ENCODE measurements at regions not wholly inside any gene's neighbourhood (a gene's known extent, or its start where the extent isn't known, plus 50 kb on each side); places are given as distances from the start of the nearest gene placed in this dataset.

DNA sequence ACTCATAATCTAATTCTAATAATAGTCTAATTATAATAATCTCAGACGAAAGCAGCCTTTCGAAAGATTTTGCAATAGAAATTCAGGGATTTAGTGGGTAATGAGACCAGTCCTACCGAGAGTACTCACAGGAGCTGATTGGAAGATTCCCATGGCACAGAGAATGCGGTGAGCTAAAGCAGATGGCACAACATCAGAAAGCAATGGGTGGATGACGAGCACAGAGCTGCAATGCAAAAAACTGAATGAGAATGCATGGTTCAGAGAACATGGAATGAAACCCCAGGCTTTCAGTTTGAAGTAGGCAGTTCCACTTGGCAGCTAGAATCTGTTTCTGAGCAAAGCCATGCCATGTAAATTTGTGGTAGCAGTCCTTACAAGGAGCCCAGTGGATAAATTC is 78.2 kb upstream of the SPINK5 start:
- intact Hi-C loops (cut with DNase I): no loop called here
- 74 to 90% (median 89%) methylated on average over 5 of the region's 5 CpGs for WGBS, 4 donors

DNA sequence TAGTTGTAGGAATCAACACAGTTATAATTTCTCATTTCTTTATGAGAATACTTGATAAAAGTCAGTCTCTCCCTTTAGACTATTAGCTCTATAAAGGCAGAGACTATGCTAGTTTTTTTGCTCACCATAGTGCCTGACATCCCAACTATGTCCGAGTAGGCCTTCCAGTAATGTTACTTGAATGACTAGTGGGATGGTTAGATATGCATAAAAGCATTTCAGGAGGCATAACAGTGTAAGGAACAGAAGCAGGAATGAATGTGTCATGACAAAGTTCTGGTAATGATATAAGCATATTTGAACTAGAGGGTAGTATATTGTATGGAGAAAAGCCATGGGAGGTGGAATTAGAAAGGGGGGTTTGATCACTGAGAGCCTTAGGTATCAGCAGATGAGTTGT is 77.4 kb upstream of the C5orf46 start:
- intact Hi-C loops (cut with DNase I): no loop called here

More for the DNA sequence above, 78.2 kb upstream of the SPINK5 start:
- H3K9me3 ChIP-seq: no peaks in the 10 kb centered on the region
- no peak for ATAC-seq
- H3K36me3 ChIP-seq: no peaks in the 10 kb centered on the region
- TF ChIP-seq POLR2A (IDR thresholded peaks at IDR 0.05): no peak
- TF ChIP-seq, protein P1, sequence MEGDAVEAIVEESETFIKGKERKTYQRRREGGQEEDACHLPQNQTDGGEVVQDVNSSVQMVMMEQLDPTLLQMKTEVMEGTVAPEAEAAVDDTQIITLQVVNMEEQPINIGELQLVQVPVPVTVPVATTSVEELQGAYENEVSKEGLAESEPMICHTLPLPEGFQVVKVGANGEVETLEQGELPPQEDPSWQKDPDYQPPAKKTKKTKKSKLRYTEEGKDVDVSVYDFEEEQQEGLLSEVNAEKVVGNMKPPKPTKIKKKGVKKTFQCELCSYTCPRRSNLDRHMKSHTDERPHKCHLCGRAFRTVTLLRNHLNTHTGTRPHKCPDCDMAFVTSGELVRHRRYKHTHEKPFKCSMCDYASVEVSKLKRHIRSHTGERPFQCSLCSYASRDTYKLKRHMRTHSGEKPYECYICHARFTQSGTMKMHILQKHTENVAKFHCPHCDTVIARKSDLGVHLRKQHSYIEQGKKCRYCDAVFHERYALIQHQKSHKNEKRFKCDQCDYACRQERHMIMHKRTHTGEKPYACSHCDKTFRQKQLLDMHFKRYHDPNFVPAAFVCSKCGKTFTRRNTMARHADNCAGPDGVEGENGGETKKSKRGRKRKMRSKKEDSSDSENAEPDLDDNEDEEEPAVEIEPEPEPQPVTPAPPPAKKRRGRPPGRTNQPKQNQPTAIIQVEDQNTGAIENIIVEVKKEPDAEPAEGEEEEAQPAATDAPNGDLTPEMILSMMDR (IDR thresholded peaks at IDR 0.05): no peak
- no peak overlapping the region for H3K4me3 ChIP-seq
- H3K27me3 ChIP-seq: no peaks in the 10 kb centered on the region
- no peak overlapping the region for H3K27ac ChIP-seq
- no peak for DNase-seq
- no peaks in the 10 kb centered on the region for H3K4me1 ChIP-seq

DNA sequence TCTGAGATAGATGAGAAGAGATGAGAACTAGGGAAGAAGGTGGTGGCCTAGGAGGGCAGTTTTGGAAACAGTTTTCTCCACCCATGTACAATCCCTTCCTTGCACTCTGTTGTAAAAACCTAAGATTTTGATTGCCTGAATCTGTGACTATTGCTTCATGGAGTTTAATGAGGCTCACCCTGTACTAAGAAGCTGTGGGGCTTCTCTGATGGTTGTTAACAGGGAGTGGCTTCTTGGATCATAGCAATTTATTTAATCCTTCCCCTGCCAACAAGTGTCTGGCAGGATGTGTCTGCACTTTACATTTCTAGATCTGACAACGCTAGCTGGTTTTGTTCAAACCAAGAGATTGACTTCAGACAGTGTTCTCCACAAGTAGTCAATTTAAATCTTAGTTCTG is 74.7 kb upstream of the C5orf46 start:
- no peak overlapping the region for H3K27ac ChIP-seq
- 30 to 47% (median 37%) methylated on average over 1 of the region's 1 CpG for WGBS, 4 donors
- peaks cover 0 to 9% (median 0%) of the 10 kb centered on the region in 12 donors for H3K9me3 ChIP-seq
- H3K36me3 ChIP-seq: no peaks in the 10 kb centered on the region
- ATAC-seq (no peak), DNase-seq (no peak)
- intact Hi-C loops (cut with DNase I): no loop called here
- TF ChIP-seq, protein P1 (IDR thresholded peaks at IDR 0.05): no peak
- no peak for TF ChIP-seq POLR2A (IDR thresholded peaks at IDR 0.05)
- H3K4me1 ChIP-seq: no peaks in the 10 kb centered on the region
- H3K4me3 ChIP-seq: no peak overlapping the region
- no peaks in the 10 kb centered on the region for H3K27me3 ChIP-seq

More for the DNA sequence above, 77.4 kb upstream of the C5orf46 start:
- ATAC-seq (no peak), DNase-seq (no peak)
- Histone ChIP-seq H3K4me3 (no peak overlapping the region), H3K4me1 (no peaks in the 10 kb centered on the region), H3K27me3 (no peaks in the 10 kb centered on the region), H3K27ac (no peak overlapping the region), H3K36me3 (no peaks in the 10 kb centered on the region), H3K9me3 (no peaks in the 10 kb centered on the region)
- 89 to 97% (median 91%) methylated on average over 1 of the region's 1 CpG for WGBS, 4 donors
- TF ChIP-seq, protein P1 (IDR thresholded peaks at IDR 0.05): no peak
- no peak for TF ChIP-seq POLR2A (IDR thresholded peaks at IDR 0.05)

DNA sequence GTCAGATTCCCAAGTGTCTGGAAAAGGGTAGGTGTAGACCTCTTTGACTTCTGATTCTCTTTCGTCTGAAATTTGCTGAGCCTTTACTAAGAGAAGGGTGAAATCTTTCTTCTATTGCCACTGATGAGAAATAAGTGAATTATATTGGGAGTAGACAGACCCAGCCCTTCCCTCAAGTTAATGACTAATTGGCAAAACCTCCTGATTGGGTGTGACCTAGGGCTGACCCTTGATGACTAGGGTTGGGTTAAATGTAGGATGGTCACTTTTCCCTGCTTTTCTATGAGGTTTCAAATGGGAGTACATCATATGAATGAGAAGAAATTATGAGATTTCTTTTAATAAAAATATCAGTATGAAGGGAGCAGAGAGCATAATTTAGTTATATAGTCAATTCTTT is 73.4 kb upstream of the C5orf46 start:
- no peak for ATAC-seq
- 79 to 93% (median 86%) methylated on average over 1 of the region's 1 CpG for WGBS, 4 donors
- DNase-seq: no peak
- Histone ChIP-seq H3K4me1 (no peaks in the 10 kb centered on the region), H3K27ac (no peak overlapping the region), H3K4me3 (no peak overlapping the region), H3K27me3 (no peaks in the 10 kb centered on the region), H3K36me3 (no peaks in the 10 kb centered on the region), H3K9me3 (peaks cover 0 to 9% (median 0%) of the 10 kb centered on the region in 12 donors)
- TF ChIP-seq, protein P1 (IDR thresholded peaks at IDR 0.05): no peak
- no peak for TF ChIP-seq POLR2A (IDR thresholded peaks at IDR 0.05)
- intact Hi-C loops (cut with DNase I): no loop called here

Measured in heart left ventricle (tissue), 16 donors.